NCI-H2227 (cell line): ENCODE measurements at regions not wholly inside any gene's neighbourhood (a gene's known extent, or its start where the extent isn't known, plus 50 kb on each side); places are given as distances from the start of the nearest gene placed in this dataset.

Source experiments
- DNase-seq: peaks from one replicate; lab custom pipeline; 2025; ENCODE audit not compliant: unreplicated experiment; lab: John Stamatoyannopoulos, UW

- DNase-seq, result no peak
Measured at GRCh38 chr2:128797092-128797491, 478.4 kb upstream of the HS6ST1 start.

- DNase-seq, result no peak
Measured at GRCh38 chr2:128797533-128797932, 478.9 kb upstream of the HS6ST1 start.

GRCh38 chr2:128797937-128798336, 479.3 kb upstream of the HS6ST1 start:
- DNase-seq, result no peak

GRCh38 chr2:128798502-128799283, 480.0 kb upstream of the HS6ST1 start:
- no peak for DNase-seq

GRCh38 chr2:128799284-128799552, 480.6 kb upstream of the HS6ST1 start:
- no peak for DNase-seq

- DNase-seq, result no peak
Measured at GRCh38 chr2:128799730-128800129, 481.1 kb upstream of the HS6ST1 start.

- DNase-seq, result no peak
Measured at GRCh38 chr2:128801576-128801975, 482.9 kb upstream of the HS6ST1 start.

GRCh38 chr2:128803222-128803621, 484.6 kb upstream of the HS6ST1 start:
- DNase-seq, result no peak

- DNase-seq, result no peak
Measured at GRCh38 chr2:128805237-128805636, 486.6 kb upstream of the HS6ST1 start.

GRCh38 chr2:128805918-128806317, 487.2 kb upstream of the HS6ST1 start:
- no peak for DNase-seq

- DNase-seq, result no peak
Measured at GRCh38 chr2:128807317-128807716, 488.6 kb upstream of the HS6ST1 start.

GRCh38 chr2:128808462-128809258, 490.0 kb upstream of the HS6ST1 start:
- no peak for DNase-seq

GRCh38 chr2:128809259-128809636, 490.6 kb upstream of the HS6ST1 start:
- no peak for DNase-seq

GRCh38 chr2:128809880-128810279, 491.2 kb upstream of the HS6ST1 start:
- no peak for DNase-seq

GRCh38 chr2:128812183-128812940, 493.7 kb upstream of the HS6ST1 start:
- no peak for DNase-seq

GRCh38 chr2:128813352-128814034, 494.8 kb upstream of the HS6ST1 start:
- no peak for DNase-seq

- DNase-seq, result no peak
Measured at GRCh38 chr2:128815248-128815647, 496.6 kb upstream of the HS6ST1 start.

- no peak for DNase-seq
Measured at GRCh38 chr2:128817171-128817570, 498.5 kb upstream of the HS6ST1 start.

GRCh38 chr2:128817813-128818212, 499.1 kb upstream of the HS6ST1 start:
- no peak for DNase-seq

- no peak for DNase-seq
Measured at GRCh38 chr2:128818248-128818647, 499.6 kb upstream of the HS6ST1 start.
